Activated T-cell treated with anti-CD3 and anti-CD28 coated beads, Interleukin-2, amount 50 U/mL, for 4 hours (primary cell): ENCODE measurements at regions not wholly inside any gene's neighbourhood (a gene's known extent, or its start where the extent isn't known, plus 50 kb on each side); places are given as distances from the start of the nearest gene placed in this dataset.

ENCODE experiments used
- ATAC-seq, 2 donors: fragments of 200-7000 bp; cut with Tn5 transposase; one replicate each; pipeline ENCODE4 v1.10.0; 2021
- DNase-seq: peaks from one replicate; pipeline ENCODE4 v3.0.0-alpha.2; 2020
- H3K27me3 Mint-ChIP-seq: one replicate; pipeline ENCODE4 v1.8.0; 2021; ENCODE audit warnings: low read depth, mixed read lengths
- H3K36me3 Mint-ChIP-seq: one replicate; pipeline ENCODE4 v1.8.0; 2022; ENCODE audit warnings: mixed read lengths; ENCODE audit not compliant: insufficient read depth
- H3K4me1 Mint-ChIP-seq: one replicate; pipeline ENCODE4 v1.8.0; 2021; ENCODE audit warnings: low read depth, mixed read lengths
- H3K4me3 Mint-ChIP-seq: one replicate; pipeline ENCODE4 v1.8.0; 2021; ENCODE audit warnings: mild to moderate bottlenecking, moderate library complexity, mixed read lengths
- H3K9me3 Mint-ChIP-seq: one replicate; pipeline ENCODE4 v1.8.0; 2021; ENCODE audit warnings: mixed read lengths

- no peak overlapping the region for H3K4me3 Mint-ChIP-seq
- DNase-seq, result no peak
- no peaks in the 10 kb centered on the region for H3K4me1 Mint-ChIP-seq
- H3K9me3 Mint-ChIP-seq, result no peaks in the 10 kb centered on the region
- ATAC-seq, result no peak
- H3K27me3 Mint-ChIP-seq, result peaks cover 2% of the 10 kb centered on the region
- no peaks in the 10 kb centered on the region for H3K36me3 Mint-ChIP-seq
Observed at GRCh38 chr7:33711231-33712019, 193.9 kb upstream of the BMPER start.

- H3K36me3 Mint-ChIP-seq, result no peaks in the 10 kb centered on the region
- no peak overlapping the region for H3K4me3 Mint-ChIP-seq
- no peak for ATAC-seq
Observed at GRCh38 chr7:33712020-33712414, 193.3 kb upstream of the BMPER start.

GRCh38 chr7:33714208-33714607 is 191.1 kb upstream of the BMPER start:
- ATAC-seq (no peak), DNase-seq (no peak)
- Mint-ChIP-seq H3K4me3 (no peak overlapping the region), H3K9me3 (no peaks in the 10 kb centered on the region), H3K4me1 (no peaks in the 10 kb centered on the region), H3K27me3 (peaks cover 2% of the 10 kb centered on the region), H3K36me3 (no peaks in the 10 kb centered on the region)

More at GRCh38 chr7:33712020-33712414, 193.3 kb upstream of the BMPER start:
- no peaks in the 10 kb centered on the region for H3K9me3 Mint-ChIP-seq
- no peak for DNase-seq
- H3K4me1 Mint-ChIP-seq, result no peaks in the 10 kb centered on the region
- peaks cover 2% of the 10 kb centered on the region for H3K27me3 Mint-ChIP-seq

- peaks cover 2% of the 10 kb centered on the region for H3K27me3 Mint-ChIP-seq
- no peaks in the 10 kb centered on the region for H3K36me3 Mint-ChIP-seq
- H3K9me3 Mint-ChIP-seq, result no peaks in the 10 kb centered on the region
- no peaks in the 10 kb centered on the region for H3K4me1 Mint-ChIP-seq
- no peak for ATAC-seq
- no peak overlapping the region for H3K4me3 Mint-ChIP-seq
- DNase-seq, result no peak
Observed at GRCh38 chr7:33716581-33717477, 188.5 kb upstream of the BMPER start.

- Mint-ChIP-seq H3K4me3 (no peak overlapping the region), H3K36me3 (no peaks in the 10 kb centered on the region), H3K4me1 (no peaks in the 10 kb centered on the region), H3K27me3 (peaks cover 2% of the 10 kb centered on the region), H3K9me3 (no peaks in the 10 kb centered on the region)
- ATAC-seq, result no peak
- no peak for DNase-seq
Observed at GRCh38 chr7:33719059-33719581, 186.2 kb upstream of the BMPER start.

GRCh38 chr7:33720139-33720538 is 185.2 kb upstream of the BMPER start:
- Mint-ChIP-seq H3K4me1 (no peaks in the 10 kb centered on the region), H3K9me3 (no peaks in the 10 kb centered on the region), H3K4me3 (no peak overlapping the region), H3K27me3 (peaks cover under 1% of the 10 kb centered on the region), H3K36me3 (no peaks in the 10 kb centered on the region)
- DNase-seq (no peak), ATAC-seq (no peak)

GRCh38 chr7:33720870-33721269 is 184.5 kb upstream of the BMPER start:
- no peaks in the 10 kb centered on the region for H3K27me3 Mint-ChIP-seq
- H3K4me1 Mint-ChIP-seq, result no peaks in the 10 kb centered on the region
- DNase-seq (no peak), ATAC-seq (no peak)
- no peak overlapping the region for H3K4me3 Mint-ChIP-seq
- peaks cover 2% of the 10 kb centered on the region for H3K36me3 Mint-ChIP-seq
- H3K9me3 Mint-ChIP-seq, result no peaks in the 10 kb centered on the region

- no peak for DNase-seq
- H3K4me1 Mint-ChIP-seq, result no peaks in the 10 kb centered on the region
- H3K36me3 Mint-ChIP-seq, result peaks cover 2% of the 10 kb centered on the region
- ATAC-seq, result no peak
- H3K9me3 Mint-ChIP-seq, result no peaks in the 10 kb centered on the region
- H3K27me3 Mint-ChIP-seq, result no peaks in the 10 kb centered on the region
- no peak overlapping the region for H3K4me3 Mint-ChIP-seq
Observed at GRCh38 chr7:33721895-33722294, 183.4 kb upstream of the BMPER start.

- ATAC-seq (no peak), DNase-seq (no peak)
- no peaks in the 10 kb centered on the region for H3K9me3 Mint-ChIP-seq
- H3K4me3 Mint-ChIP-seq, result no peak overlapping the region
- H3K4me1 Mint-ChIP-seq, result no peaks in the 10 kb centered on the region
- H3K27me3 Mint-ChIP-seq, result no peaks in the 10 kb centered on the region
- peaks cover 2% of the 10 kb centered on the region for H3K36me3 Mint-ChIP-seq
Observed at GRCh38 chr7:33722383-33723101, 182.8 kb upstream of the BMPER start.

GRCh38 chr7:33724201-33724600 is 181.1 kb upstream of the BMPER start:
- Mint-ChIP-seq H3K4me1 (no peaks in the 10 kb centered on the region), H3K4me3 (no peak overlapping the region), H3K36me3 (peaks cover 2% of the 10 kb centered on the region), H3K27me3 (no peaks in the 10 kb centered on the region), H3K9me3 (no peaks in the 10 kb centered on the region)
- ATAC-seq (no peak), DNase-seq (no peak)

GRCh38 chr7:33725111-33726025 is 180.0 kb upstream of the BMPER start:
- Mint-ChIP-seq H3K4me3 (no peak overlapping the region), H3K4me1 (no peaks in the 10 kb centered on the region), H3K9me3 (peaks cover 3% of the 10 kb centered on the region), H3K27me3 (no peaks in the 10 kb centered on the region), H3K36me3 (peaks cover 6% of the 10 kb centered on the region)
- no peak for DNase-seq
- no peak for ATAC-seq

GRCh38 chr7:33726582-33726981 is 178.8 kb upstream of the BMPER start:
- no peak overlapping the region for H3K4me3 Mint-ChIP-seq
- peaks cover 3% of the 10 kb centered on the region for H3K9me3 Mint-ChIP-seq
- peaks cover 6% of the 10 kb centered on the region for H3K36me3 Mint-ChIP-seq
- H3K4me1 Mint-ChIP-seq, result no peaks in the 10 kb centered on the region
- ATAC-seq, result no peak
- H3K27me3 Mint-ChIP-seq, result no peaks in the 10 kb centered on the region
- DNase-seq, result no peak

GRCh38 chr7:33727315-33727714 is 178.0 kb upstream of the BMPER start:
- H3K9me3 Mint-ChIP-seq, result peaks cover 3% of the 10 kb centered on the region
- no peaks in the 10 kb centered on the region for H3K4me1 Mint-ChIP-seq
- H3K27me3 Mint-ChIP-seq, result no peaks in the 10 kb centered on the region
- H3K4me3 Mint-ChIP-seq, result no peak overlapping the region
- peaks cover 8% of the 10 kb centered on the region for H3K36me3 Mint-ChIP-seq
- ATAC-seq (no peak), DNase-seq (no peak)
